ENCODE measurements at regions not wholly inside any gene's neighbourhood (a gene's known extent, or its start where the extent isn't known, plus 50 kb on each side); places are given as distances from the start of the nearest gene placed in this dataset.

- BruUV-seq (replicated peaks), result no TSS peak
- H4K20me1 ChIP-seq (replicated peaks; ENCODE audit: control insufficient read depth, extremely low read depth, insufficient read depth, low read length), result no peaks in the 10 kb centered on the region
These were observed 335.0 kb upstream of the ATP5MC3 start for GRCh38 chr2:175516555-175516954.

More at GRCh38 chr2:175516555-175516954, 335.0 kb upstream of the ATP5MC3 start:
- Histone ChIP-seq H2AFZ (ENCODE audit: low read depth, low read length) (no peak overlapping the region), H3K4me3 (replicated peaks in 1 of 3; ENCODE audit: insufficient read depth in 1 of 3, low read depth in 1 of 3, low read length in 3 of 3) (no peak overlapping the region), H3K36me3 (ENCODE audit: control insufficient read depth in 2 of 2, extremely low read depth in 1 of 2, insufficient read depth in 2 of 2, low read length in 2 of 2) (no peaks in the 10 kb centered on the region), H3K4me2 (ENCODE audit: insufficient read depth, low read length) (no peak overlapping the region), H3K9me1 (replicated peaks; ENCODE audit: control insufficient read depth, extremely low read depth, insufficient read depth, low read length) (no peaks in the 10 kb centered on the region), H3K27ac (ENCODE audit: insufficient read depth, low read depth, low read length) (no peak overlapping the region), H3K79me2 (ENCODE audit: control insufficient read depth, insufficient read depth, low read length) (no peaks in the 10 kb centered on the region), H3K4me1 (ENCODE audit: control insufficient read depth, extremely low read depth, insufficient read depth, low read length) (no peaks in the 10 kb centered on the region), H3K9ac (replicated peaks; ENCODE audit: extremely low read depth, insufficient read depth, low read length) (no peak overlapping the region), H3K9me3 (replicated peaks; ENCODE audit: control insufficient read depth, insufficient read depth, low read length) (no peaks in the 10 kb centered on the region), H3K27me3 (ENCODE audit: control insufficient read depth in 2 of 2, insufficient read depth in 2 of 2, low read length in 2 of 2) (no peaks in the 10 kb centered on the region)
- ChIA-PET CTCF (no interaction called here), POLR2A (no interaction called here)
- TF ChIP-seq CTCF (IDR thresholded peaks at IDR 0.05; ENCODE audit: extremely low read depth in 1 of 2, insufficient read depth in 1 of 2, low read depth in 1 of 2, low read length in 2 of 2) (no peak), MAX (IDR thresholded peaks at IDR 0.05; ENCODE audit: insufficient read depth, insufficient read length) (no peak), EZH2 (IDR thresholded peaks at IDR 0.05; ENCODE audit: borderline replicate concordance, low read depth, low read length, severe bottlenecking) (no peak), POLR2AphosphoS5 (IDR thresholded peaks at IDR 0.05; ENCODE audit: insufficient read depth, low read depth, low read length) (no peak), POLR2A (IDR thresholded peaks at IDR 0.05; ENCODE audit: low read depth, low read length) (no peak), FOS (IDR thresholded peaks at IDR 0.05; ENCODE audit: borderline replicate concordance, insufficient read depth, low read length) (no peak), GATA2 (IDR thresholded peaks at IDR 0.05; ENCODE audit: insufficient read depth, insufficient read length, low read depth, low read length) (no peak), MYC (IDR thresholded peaks at IDR 0.05; ENCODE audit: low read depth, low read length) (no peak), JUN (IDR thresholded peaks at IDR 0.05; ENCODE audit: borderline replicate concordance, insufficient read depth, insufficient read length, low read depth) (no peak)
- no peak for FAIRE-seq
- dilution Hi-C loops (cut with MboI; ENCODE audit: extremely low pct_ligation_motif_present, low sequenced_read_pairs) (no loop called here), intact Hi-C loops (cut with micrococcal nuclease) (no loop called here)
- no peak for DNase-seq (ENCODE audit: low read depth, low spot score)

Measured in endothelial cell of umbilical vein (primary cell).